ENCODE measurements at regions not wholly inside any gene's neighbourhood (a gene's known extent, or its start where the extent isn't known, plus 50 kb on each side); places are given as distances from the start of the nearest gene placed in this dataset.

DNA sequence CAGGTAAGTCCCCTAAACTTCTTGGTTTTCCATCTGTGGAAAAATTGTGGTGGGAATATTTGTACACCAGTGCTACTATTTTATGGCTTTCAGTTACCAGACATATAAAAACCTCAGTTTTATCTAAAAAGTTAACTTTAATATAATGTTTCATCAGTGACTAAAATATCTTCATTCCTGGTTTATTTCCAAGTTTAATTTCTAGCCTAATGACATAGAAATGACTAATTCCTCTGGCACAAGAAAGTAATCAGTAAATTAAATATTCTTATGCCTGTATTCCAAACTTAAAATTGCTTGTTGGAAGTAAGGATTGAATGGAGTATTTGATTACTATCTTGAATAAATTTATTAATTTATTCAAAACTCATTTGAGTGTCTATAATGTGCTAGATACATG, 757.0 kb downstream of the CDH11 start:
- Histone ChIP-seq H3K27ac (no peak overlapping the region), H3K9me3 (ENCODE audit: severe bottlenecking) (no peaks in the 10 kb centered on the region), H3K36me3 (no peaks in the 10 kb centered on the region), H3K4me3 (ENCODE audit: low read depth, low read length) (no peak overlapping the region), H3K27me3 (ENCODE audit: insufficient read depth, low read depth, severe bottlenecking) (no peaks in the 10 kb centered on the region)
- no peak for DNase-seq
- TF ChIP-seq CTCF (IDR thresholded peaks at IDR 0.05; ENCODE audit: low read depth, low read length): no peak

GRCh38 chr16:64364416-64364815, 757.4 kb downstream of the CDH11 start:
- H3K4me3 ChIP-seq (ENCODE audit: low read depth, low read length): no peak overlapping the region
- no peak for TF ChIP-seq CTCF (IDR thresholded peaks at IDR 0.05; ENCODE audit: low read depth, low read length)
- no peak for DNase-seq
- H3K36me3 ChIP-seq: no peaks in the 10 kb centered on the region
- H3K27me3 ChIP-seq (ENCODE audit: insufficient read depth, low read depth, severe bottlenecking): no peaks in the 10 kb centered on the region
- H3K9me3 ChIP-seq (ENCODE audit: severe bottlenecking): no peaks in the 10 kb centered on the region
- no peak overlapping the region for H3K27ac ChIP-seq

- no peaks in the 10 kb centered on the region for H3K27me3 ChIP-seq (ENCODE audit: insufficient read depth, low read depth, severe bottlenecking)
- H3K36me3 ChIP-seq: no peaks in the 10 kb centered on the region
- DNase-seq: no peak
- no peak overlapping the region for H3K4me3 ChIP-seq (ENCODE audit: low read depth, low read length)
- H3K27ac ChIP-seq: no peak overlapping the region
- no peak for TF ChIP-seq CTCF (IDR thresholded peaks at IDR 0.05; ENCODE audit: low read depth, low read length)
- H3K9me3 ChIP-seq (ENCODE audit: severe bottlenecking): no peaks in the 10 kb centered on the region
Measured at GRCh38 chr16:64364016-64364415, 757.8 kb downstream of the CDH11 start.

GRCh38 chr16:64363039-64363438, 758.8 kb downstream of the CDH11 start:
- no peak for TF ChIP-seq CTCF (IDR thresholded peaks at IDR 0.05; ENCODE audit: low read depth, low read length)
- no peaks in the 10 kb centered on the region for H3K9me3 ChIP-seq (ENCODE audit: severe bottlenecking)
- DNase-seq: no peak
- no peaks in the 10 kb centered on the region for H3K36me3 ChIP-seq
- H3K27ac ChIP-seq: no peak overlapping the region
- H3K4me3 ChIP-seq (ENCODE audit: low read depth, low read length): no peak overlapping the region
- no peaks in the 10 kb centered on the region for H3K27me3 ChIP-seq (ENCODE audit: insufficient read depth, low read depth, severe bottlenecking)

DNA sequence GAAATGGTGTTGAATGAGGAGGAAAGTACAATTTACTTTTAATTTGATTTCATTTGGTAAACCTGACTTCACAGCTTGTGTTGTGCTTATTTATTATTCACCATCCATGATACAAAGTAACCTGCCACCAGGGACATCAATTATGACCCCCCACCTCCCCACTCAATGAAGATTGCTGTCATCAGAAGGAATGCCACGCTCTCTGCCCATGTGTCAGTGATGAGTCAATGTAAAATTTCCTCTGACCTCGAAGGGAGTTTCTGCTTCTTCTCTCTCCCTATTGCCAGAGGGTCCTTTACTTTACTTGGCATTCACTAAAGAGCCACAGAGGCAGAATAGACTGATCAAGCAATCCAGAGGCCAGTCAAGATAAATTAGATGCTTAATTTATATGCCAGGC, 759.7 kb downstream of the CDH11 start:
- no peaks in the 10 kb centered on the region for H3K9me3 ChIP-seq (ENCODE audit: severe bottlenecking)
- H3K4me3 ChIP-seq (ENCODE audit: low read depth, low read length): no peak overlapping the region
- no peak for TF ChIP-seq CTCF (IDR thresholded peaks at IDR 0.05; ENCODE audit: low read depth, low read length)
- DNase-seq: no peak
- no peaks in the 10 kb centered on the region for H3K27me3 ChIP-seq (ENCODE audit: insufficient read depth, low read depth, severe bottlenecking)
- no peaks in the 10 kb centered on the region for H3K36me3 ChIP-seq
- H3K27ac ChIP-seq: no peak overlapping the region

GRCh38 chr16:64361753-64362152, 760.1 kb downstream of the CDH11 start:
- no peak overlapping the region for H3K27ac ChIP-seq
- no peak for TF ChIP-seq CTCF (IDR thresholded peaks at IDR 0.05; ENCODE audit: low read depth, low read length)
- no peaks in the 10 kb centered on the region for H3K27me3 ChIP-seq (ENCODE audit: insufficient read depth, low read depth, severe bottlenecking)
- H3K36me3 ChIP-seq: no peaks in the 10 kb centered on the region
- H3K4me3 ChIP-seq (ENCODE audit: low read depth, low read length): no peak overlapping the region
- no peaks in the 10 kb centered on the region for H3K9me3 ChIP-seq (ENCODE audit: severe bottlenecking)
- DNase-seq: no peak
